Mesenteric fat pad (tissue), 1 donor: ENCODE measurements at regions not wholly inside any gene's neighbourhood (a gene's known extent, or its start where the extent isn't known, plus 50 kb on each side); places are given as distances from the start of the nearest gene placed in this dataset.
"Not testable (repeated sequence)": the region's sequence is repeated elsewhere in the genome, so short reads cannot be mapped to it uniquely, and the experiment has no call there.

ENCODE experiments used
- DNase-seq: peaks from one replicate; pipeline ENCODE4 v3.0.0-alpha.2; 2020; ENCODE audit warnings: low spot score
- donor health status: DM: yes; HTN: yes; CAD: no.

- no peak for DNase-seq
These were observed 200.1 kb downstream of the KCNJ2 start for GRCh38 chr17:70369391-70369790.

- DNase-seq = no peak
These were observed 201.5 kb downstream of the KCNJ2 start for GRCh38 chr17:70370816-70371215.

GRCh38 chr17:70373369-70373768 lies 204.0 kb downstream of the KCNJ2 start:
- DNase-seq = no peak

GRCh38 chr17:70374496-70374895 lies 205.2 kb downstream of the KCNJ2 start:
- DNase-seq = no peak

GRCh38 chr17:70375406-70375805 lies 206.1 kb downstream of the KCNJ2 start:
- DNase-seq = no peak

- no peak for DNase-seq
These were observed 206.8 kb downstream of the KCNJ2 start for GRCh38 chr17:70375813-70376770.

- no peak for DNase-seq
These were observed 208.3 kb downstream of the KCNJ2 start for GRCh38 chr17:70377654-70378053.

- no peak for DNase-seq
These were observed 208.7 kb downstream of the KCNJ2 start for GRCh38 chr17:70378076-70378475.

- DNase-seq = no peak
These were observed 210.6 kb downstream of the KCNJ2 start for GRCh38 chr17:70379945-70380344.

- not testable (repeated sequence) for DNase-seq
These were observed 212.6 kb downstream of the KCNJ2 start for GRCh38 chr17:70381916-70382315.

GRCh38 chr17:70388326-70388725 lies 219.0 kb downstream of the KCNJ2 start:
- no peak for DNase-seq

- not testable (repeated sequence) for DNase-seq
These were observed 220.0 kb downstream of the KCNJ2 start for GRCh38 chr17:70389232-70389757.

- no peak for DNase-seq
These were observed 220.7 kb downstream of the KCNJ2 start for GRCh38 chr17:70390049-70390448.

GRCh38 chr17:70394473-70395232 lies 225.3 kb downstream of the KCNJ2 start:
- no peak for DNase-seq

- DNase-seq = no peak
These were observed 236.3 kb downstream of the KCNJ2 start for GRCh38 chr17:70405492-70406220.

- DNase-seq = no peak
These were observed 238.2 kb downstream of the KCNJ2 start for GRCh38 chr17:70407506-70407905.

- DNase-seq = no peak
These were observed 239.4 kb downstream of the KCNJ2 start for GRCh38 chr17:70408768-70409167.

GRCh38 chr17:70414300-70414699 lies 245.0 kb downstream of the KCNJ2 start:
- no peak for DNase-seq

- no peak for DNase-seq
These were observed 251.6 kb downstream of the KCNJ2 start for GRCh38 chr17:70420861-70421445.

- no peak for DNase-seq
These were observed 253.5 kb downstream of the KCNJ2 start for GRCh38 chr17:70422862-70423261.

- DNase-seq = no peak
These were observed 254.2 kb downstream of the KCNJ2 start for GRCh38 chr17:70423562-70423961.
